Kidney (tissue), 13 donors: ENCODE measurements at regions not wholly inside any gene's neighbourhood (a gene's known extent, or its start where the extent isn't known, plus 50 kb on each side); places are given as distances from the start of the nearest gene placed in this dataset.

Experiments used
- DNase-seq, 5 donors: peaks; one replicate each; pipeline ENCODE4 v3.0.0-alpha.2; 2013 to 2020
- FAIRE-seq: peaks from 2 replicates; lab custom pipeline; 2012; peaks lifted over from hg19 to GRCh38; lab: Jason Lieb, UNC
- H3K27ac ChIP-seq, 2 donors: one replicate each; pipeline ENCODE4 v1.7.0; 2013; ENCODE audit warnings: low read depth in 2 of 2, low read length in 2 of 2, inconsistent platforms in 1 of 2
- H3K27me3 ChIP-seq: one replicate; pipeline ENCODE4 v1.7.1; 2013; ENCODE audit warnings: low read length, inconsistent platforms; ENCODE audit not compliant: control insufficient read depth, insufficient read depth
- H3K36me3 ChIP-seq, 3 donors: one replicate each; pipeline versions ENCODE4 v1.7.0 to v1.7.1; 2013; ENCODE audit warnings: low read length in 3 of 3, control low read depth in 1 of 3, inconsistent platforms in 1 of 3; ENCODE audit not compliant: insufficient read depth in 3 of 3, control insufficient read depth in 2 of 3
- H3K4me1 ChIP-seq, 3 donors: one replicate each; pipeline versions ENCODE4 v1.7.0 to v1.7.1; 2013; ENCODE audit warnings: low read length in 3 of 3, inconsistent platforms in 1 of 3, low read depth in 1 of 3; ENCODE audit not compliant: control insufficient read depth in 2 of 3, insufficient read depth in 2 of 3
- H3K4me3 ChIP-seq, 3 donors: one replicate each; pipeline versions ENCODE4 v1.7.0 to v1.8.1; 2013; ENCODE audit warnings: low read length in 3 of 3, control low read depth in 1 of 3, inconsistent platforms in 1 of 3
- H3K9ac ChIP-seq, 3 donors: one replicate each; pipeline versions ENCODE4 v1.7.0 to v1.7.1; 2013; ENCODE audit warnings: low read length in 3 of 3, control low read depth in 1 of 3, inconsistent platforms in 1 of 3
- H3K9me3 ChIP-seq, 3 donors: one replicate each; pipeline versions ENCODE4 v1.7.0 to v1.7.1; 2013; ENCODE audit warnings: low read length in 3 of 3, control low read depth in 1 of 3, inconsistent platforms in 1 of 3; ENCODE audit not compliant: control insufficient read depth in 2 of 3, insufficient read depth in 1 of 3
- intact Hi-C: fragments of 100-400 bp; cut with DNase I; formaldehyde crosslinking; loops from one replicate; pipeline ENCODE4 v1.11.1; 2022
- TF ChIP-seq, protein P1 (sequence below): IDR thresholded peaks from 3 replicates; pipeline ENCODE4 v1.5.1; 2012; ENCODE audit warnings: mild to moderate bottlenecking, moderate library complexity, borderline replicate concordance; ENCODE audit not compliant: insufficient read depth; ENCODE audit errors: extremely low read depth
- donor health status: control.
- donor health status: control.
- donor health status: control.
- donor health status: control.
- donor health status: control.
- donor health status: DM: yes; HTN: yes; CAD: no.
- donor health status: Normal renal cell carcinoma (clear cell type).

DNA sequence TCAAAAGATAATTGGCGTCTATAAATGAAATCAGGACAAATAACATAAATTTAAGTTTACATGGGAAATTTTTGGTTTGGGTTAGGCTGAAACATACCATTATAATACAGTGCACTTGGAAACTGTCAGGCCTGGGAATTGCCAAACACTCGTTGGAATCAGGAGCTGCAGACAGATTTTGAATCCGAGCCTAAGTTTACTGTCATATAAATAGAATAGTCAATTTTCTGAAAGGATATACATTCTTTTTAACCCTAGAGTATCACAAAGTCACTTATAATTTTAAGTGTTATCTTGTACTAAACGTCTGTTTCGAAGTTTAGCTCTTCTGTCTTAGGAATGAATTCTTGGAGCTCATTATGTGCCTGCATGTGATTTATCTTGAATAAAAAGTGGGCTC, 234.1 kb downstream of the VEGFC start:
- Histone ChIP-seq H3K27ac (no peak overlapping the region), H3K9ac (no peak overlapping the region), H3K36me3 (no peaks in the 10 kb centered on the region), H3K4me1 (no peaks in the 10 kb centered on the region), H3K27me3 (no peaks in the 10 kb centered on the region), H3K9me3 (no peaks in the 10 kb centered on the region), H3K4me3 (no peak overlapping the region)
- DNase-seq (no peak), FAIRE-seq (no peak)
- TF ChIP-seq, protein P1, sequence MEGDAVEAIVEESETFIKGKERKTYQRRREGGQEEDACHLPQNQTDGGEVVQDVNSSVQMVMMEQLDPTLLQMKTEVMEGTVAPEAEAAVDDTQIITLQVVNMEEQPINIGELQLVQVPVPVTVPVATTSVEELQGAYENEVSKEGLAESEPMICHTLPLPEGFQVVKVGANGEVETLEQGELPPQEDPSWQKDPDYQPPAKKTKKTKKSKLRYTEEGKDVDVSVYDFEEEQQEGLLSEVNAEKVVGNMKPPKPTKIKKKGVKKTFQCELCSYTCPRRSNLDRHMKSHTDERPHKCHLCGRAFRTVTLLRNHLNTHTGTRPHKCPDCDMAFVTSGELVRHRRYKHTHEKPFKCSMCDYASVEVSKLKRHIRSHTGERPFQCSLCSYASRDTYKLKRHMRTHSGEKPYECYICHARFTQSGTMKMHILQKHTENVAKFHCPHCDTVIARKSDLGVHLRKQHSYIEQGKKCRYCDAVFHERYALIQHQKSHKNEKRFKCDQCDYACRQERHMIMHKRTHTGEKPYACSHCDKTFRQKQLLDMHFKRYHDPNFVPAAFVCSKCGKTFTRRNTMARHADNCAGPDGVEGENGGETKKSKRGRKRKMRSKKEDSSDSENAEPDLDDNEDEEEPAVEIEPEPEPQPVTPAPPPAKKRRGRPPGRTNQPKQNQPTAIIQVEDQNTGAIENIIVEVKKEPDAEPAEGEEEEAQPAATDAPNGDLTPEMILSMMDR = no peak
- intact Hi-C loops = no loop called here

DNA sequence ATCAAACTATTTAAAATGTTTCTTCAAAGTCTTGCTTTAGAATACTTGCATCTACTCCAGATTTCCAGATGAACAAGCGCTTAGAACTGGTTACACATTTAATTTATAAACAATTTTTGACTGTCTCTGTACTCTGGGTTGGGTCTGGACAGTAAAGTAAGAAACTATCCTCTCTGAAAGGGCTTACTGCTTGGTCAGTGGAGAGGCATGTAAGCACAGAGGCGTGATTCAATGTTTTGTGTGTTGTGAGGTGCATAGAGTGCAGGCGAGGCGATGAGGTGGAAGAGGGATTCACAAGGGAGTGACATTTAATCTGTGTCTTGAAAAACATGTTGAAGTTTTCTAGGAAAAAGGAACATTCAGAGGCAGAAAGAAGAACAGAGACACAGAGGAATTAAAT, 231.4 kb downstream of the VEGFC start:
- TF ChIP-seq, protein P1 = no peak
- Histone ChIP-seq H3K9ac (no peak overlapping the region), H3K27me3 (no peaks in the 10 kb centered on the region), H3K4me3 (no peak overlapping the region), H3K4me1 (no peaks in the 10 kb centered on the region), H3K36me3 (no peaks in the 10 kb centered on the region), H3K27ac (no peak overlapping the region), H3K9me3 (no peaks in the 10 kb centered on the region)
- peak in 1 of 5 donors; percentile 18 for DNase-seq
- intact Hi-C loops = no loop called here
- no peak for FAIRE-seq

DNA sequence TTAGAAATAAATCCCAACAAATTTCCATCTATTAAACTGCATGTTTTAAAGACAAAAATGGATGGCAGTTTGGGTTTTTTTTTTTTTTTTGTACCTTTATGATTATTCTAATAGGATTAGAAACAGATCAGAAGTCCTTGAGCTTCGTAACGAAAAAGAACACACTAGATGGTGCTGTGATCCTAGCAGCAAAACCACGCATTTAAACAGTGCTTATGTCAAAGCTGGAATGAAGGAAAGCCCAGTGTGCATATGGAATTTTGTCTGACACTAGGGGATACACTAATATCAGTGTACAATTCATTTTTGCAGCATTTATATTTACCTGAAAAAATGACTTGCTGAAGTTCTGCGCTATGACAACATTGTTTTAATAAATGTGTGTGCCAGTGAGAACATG, 229.1 kb downstream of the VEGFC start:
- DNase-seq (peak in 1 of 5 donors; percentile 57), FAIRE-seq (no peak)
- Histone ChIP-seq H3K27ac (no peak overlapping the region), H3K4me1 (no peaks in the 10 kb centered on the region), H3K36me3 (no peaks in the 10 kb centered on the region), H3K9ac (no peak overlapping the region), H3K9me3 (no peaks in the 10 kb centered on the region), H3K27me3 (no peaks in the 10 kb centered on the region), H3K4me3 (no peak overlapping the region)
- TF ChIP-seq, protein P1 = no peak
- intact Hi-C loops = no loop called here

DNA sequence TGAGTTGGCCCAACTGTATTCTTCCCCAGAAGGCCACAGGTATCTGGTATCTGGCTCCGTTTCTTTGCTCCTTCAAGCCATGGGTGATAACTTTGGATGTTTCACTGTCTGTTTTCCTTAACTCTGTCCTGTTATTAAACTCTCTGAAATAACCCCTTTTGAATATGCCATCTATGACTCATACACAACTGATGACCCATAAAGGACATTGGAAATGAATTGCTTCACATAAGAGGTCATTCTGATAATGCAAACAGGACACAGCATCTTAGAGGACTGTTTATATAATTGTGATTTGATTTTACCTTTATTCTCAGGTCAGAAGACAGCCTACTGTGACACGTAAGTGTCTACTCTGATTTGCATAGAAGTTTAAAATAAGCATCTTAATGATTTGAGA, 227.7 kb downstream of the VEGFC start:
- Histone ChIP-seq H3K9ac (no peak overlapping the region), H3K4me3 (no peak overlapping the region), H3K9me3 (no peaks in the 10 kb centered on the region), H3K36me3 (no peaks in the 10 kb centered on the region), H3K27ac (no peak overlapping the region), H3K4me1 (no peaks in the 10 kb centered on the region), H3K27me3 (no peaks in the 10 kb centered on the region)
- DNase-seq (no peak), FAIRE-seq (no peak)
- intact Hi-C loops = no loop called here
- TF ChIP-seq, protein P1 = no peak
